Heart left ventricle (tissue), 16 donors: ENCODE measurements at regions not wholly inside any gene's neighbourhood (a gene's known extent, or its start where the extent isn't known, plus 50 kb on each side); places are given as distances from the start of the nearest gene placed in this dataset.

Experiments
- ATAC-seq, 4 donors: fragments of 200-7000 bp; cut with Tn5 transposase; one replicate each; pipeline ENCODE4 v1.9.1; 2020 to 2022; ENCODE audit warnings: moderate library complexity in 4 of 4, mild to moderate bottlenecking in 3 of 4, moderate number of reproducible peaks in 1 of 4
- DNase-seq, 5 donors: peaks; one replicate each; pipeline ENCODE4 v3.0.0-alpha.2; 2020
- H3K27ac ChIP-seq, 12 donors: fragments of 200-600 bp; sonication (generic) in 4 of 12; one replicate each; pipeline versions ENCODE4 v1.5.0 to v1.8.0; 2016 to 2022; ENCODE audit warnings: mild to moderate bottlenecking in 2 of 12
- H3K27me3 ChIP-seq, 9 donors: fragments of 200-600 bp; sonication (generic) in 2 of 9; one replicate each; pipeline versions ENCODE4 v1.5.1 to v1.8.0; 2016 to 2022; ENCODE audit warnings: mild to moderate bottlenecking in 3 of 9
- H3K36me3 ChIP-seq, 9 donors: fragments of 200-600 bp; sonication (generic) in 2 of 9; one replicate each; pipeline versions ENCODE4 v1.5.0 to v1.8.0; 2018 to 2022; ENCODE audit warnings: mild to moderate bottlenecking in 2 of 9
- H3K4me1 ChIP-seq, 12 donors: fragments of 200-600 bp; sonication (generic) in 4 of 12; one replicate each; pipeline versions ENCODE4 v1.5.0 to v1.8.0; 2016 to 2022; ENCODE audit warnings: mild to moderate bottlenecking in 3 of 12
- H3K4me3 ChIP-seq, 12 donors: fragments of 200-600 bp; sonication (generic) in 4 of 12; one replicate each; pipeline versions ENCODE4 v1.5.0 to v1.8.0; 2017 to 2022; ENCODE audit warnings: mild to moderate bottlenecking in 9 of 12, moderate library complexity in 4 of 12
- H3K9me3 ChIP-seq, 12 donors: fragments of 200-600 bp; sonication (generic) in 4 of 12; one replicate each; pipeline versions ENCODE4 v1.5.0 to v1.8.0; 2016 to 2022; ENCODE audit warnings: mild to moderate bottlenecking in 1 of 12
- POLR2A ChIP-seq, 2 donors: fragments of 450-650 bp; IDR thresholded peaks; one replicate each; pipeline ENCODE4 v1.6.1; 2017; ENCODE audit warnings: antibody characterized with exemption in 2 of 2, mild to moderate bottlenecking in 2 of 2, moderate library complexity in 2 of 2
- WGBS, 4 donors: extraction: QIAGEN DNeasy Blood & Tissue Kit in 2 of 4; methylation state at CpG; one replicate each; pipeline versions ENCODE4 v1.1.5 to v1.1.7; 2013 to 2018; 5-methylcytosine and 5-hydroxymethylcytosine counted together
- intact Hi-C, 10 donors: fragments of 100-400 bp; cut with DNase I; formaldehyde crosslinking; loops; one replicate each; pipeline versions ENCODE4 v1.11.1 to v1.14.2; 2022
- TF ChIP-seq, protein P1 (sequence below), 12 donors: fragments of 200-600 bp; sonication (generic) in 4 of 12; IDR thresholded peaks; one replicate each; pipeline versions ENCODE4 v1.5.0 to v1.8.0; 2018 to 2022; ENCODE audit warnings: antibody characterized with exemption in 12 of 12, mild to moderate bottlenecking in 5 of 12
- donor health status: ischemic (EF 13 %, LVEDD 7.1; RV severe dilation, severe dysfunction).
- donor health status: healthy with polysubstance abuse.
- donor health status: DM: no; HTN: yes; CAD: no.
- donor health status: DM: no; HTN: no; CAD: no.
- donor health status: ischemic (EF 25% LVEDD 6.9; RV normal size, moderate dysfunction).
- donor health status: ischemic (EF 25% LVEDD 5.7; RV mildly dilated, moderate dysfunction).
- donor health status: healthy.
- donor health status: DM: yes; HTN: yes; CAD: no.
- donor health status: ischemic (EF 35%, LVEDD 5.7; RV mildly dilated, moderate dysfunction).
- donor health status: nonischemic (EF 11% LVEDD 7.7; RV severe dilation, severe dysfunction).
- donor health status: DM: yes; HTN: yes; CAD: no.
- donor health status: PGD.
- donor health status: ischemic (EF 29% LVEDD 5.4; RV normal size, mild dysfunction).
- donor health status: nonischemic (EF 23%, LVEDD 6.1; RV moderate dilation, normal function).

DNA sequence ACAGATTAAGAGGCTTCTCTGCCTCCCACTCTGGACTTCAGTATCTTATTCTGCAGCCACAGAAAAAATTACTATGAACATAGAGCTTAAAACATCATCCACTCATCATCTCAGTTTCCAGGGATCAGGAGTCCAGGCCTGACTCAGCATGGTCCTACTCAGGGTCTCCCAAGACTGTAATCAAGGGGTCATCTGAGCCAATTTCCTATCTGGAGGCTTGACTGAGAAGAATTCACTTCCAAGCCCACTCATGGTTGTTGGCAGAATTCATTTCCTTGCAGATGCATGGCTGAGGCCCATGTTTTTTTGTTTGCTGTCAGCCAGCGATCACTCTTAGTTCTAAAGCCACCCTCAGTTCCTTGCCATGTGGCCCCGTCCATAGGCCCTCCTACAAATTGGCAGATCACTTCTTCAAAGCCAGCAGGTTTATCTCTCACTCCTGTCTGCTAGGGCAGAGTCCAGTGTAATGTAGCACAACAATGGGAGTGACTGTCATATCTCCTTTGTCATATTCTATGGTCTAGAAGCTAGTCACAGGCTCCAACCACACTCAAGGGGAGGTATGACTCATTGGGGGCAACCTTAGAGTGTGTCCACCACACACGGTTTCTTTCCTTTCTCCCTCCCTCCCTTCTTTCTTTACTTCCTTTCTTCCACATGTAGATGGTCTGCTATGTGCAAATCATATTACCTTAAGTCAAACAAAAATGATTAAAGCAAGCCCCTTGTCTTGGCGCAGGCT is 251.6 kb downstream of the QDPR start:
- Histone ChIP-seq H3K9me3 (no peaks in the 10 kb centered on the region), H3K4me1 (no peaks in the 10 kb centered on the region), H3K27ac (no peak overlapping the region), H3K4me3 (no peak overlapping the region), H3K27me3 (no peaks in the 10 kb centered on the region), H3K36me3 (no peaks in the 10 kb centered on the region)
- no peak for ATAC-seq
- intact Hi-C loops = no loop called here
- DNase-seq = no peak
- WGBS, 4 donors = 83 to 88% (median 87%) methylated on average over 4 of the region's 4 CpGs
- no peak for TF ChIP-seq POLR2A (IDR thresholded peaks at IDR 0.05)
- TF ChIP-seq, protein P1, sequence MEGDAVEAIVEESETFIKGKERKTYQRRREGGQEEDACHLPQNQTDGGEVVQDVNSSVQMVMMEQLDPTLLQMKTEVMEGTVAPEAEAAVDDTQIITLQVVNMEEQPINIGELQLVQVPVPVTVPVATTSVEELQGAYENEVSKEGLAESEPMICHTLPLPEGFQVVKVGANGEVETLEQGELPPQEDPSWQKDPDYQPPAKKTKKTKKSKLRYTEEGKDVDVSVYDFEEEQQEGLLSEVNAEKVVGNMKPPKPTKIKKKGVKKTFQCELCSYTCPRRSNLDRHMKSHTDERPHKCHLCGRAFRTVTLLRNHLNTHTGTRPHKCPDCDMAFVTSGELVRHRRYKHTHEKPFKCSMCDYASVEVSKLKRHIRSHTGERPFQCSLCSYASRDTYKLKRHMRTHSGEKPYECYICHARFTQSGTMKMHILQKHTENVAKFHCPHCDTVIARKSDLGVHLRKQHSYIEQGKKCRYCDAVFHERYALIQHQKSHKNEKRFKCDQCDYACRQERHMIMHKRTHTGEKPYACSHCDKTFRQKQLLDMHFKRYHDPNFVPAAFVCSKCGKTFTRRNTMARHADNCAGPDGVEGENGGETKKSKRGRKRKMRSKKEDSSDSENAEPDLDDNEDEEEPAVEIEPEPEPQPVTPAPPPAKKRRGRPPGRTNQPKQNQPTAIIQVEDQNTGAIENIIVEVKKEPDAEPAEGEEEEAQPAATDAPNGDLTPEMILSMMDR (IDR thresholded peaks at IDR 0.05) = no peak

DNA sequence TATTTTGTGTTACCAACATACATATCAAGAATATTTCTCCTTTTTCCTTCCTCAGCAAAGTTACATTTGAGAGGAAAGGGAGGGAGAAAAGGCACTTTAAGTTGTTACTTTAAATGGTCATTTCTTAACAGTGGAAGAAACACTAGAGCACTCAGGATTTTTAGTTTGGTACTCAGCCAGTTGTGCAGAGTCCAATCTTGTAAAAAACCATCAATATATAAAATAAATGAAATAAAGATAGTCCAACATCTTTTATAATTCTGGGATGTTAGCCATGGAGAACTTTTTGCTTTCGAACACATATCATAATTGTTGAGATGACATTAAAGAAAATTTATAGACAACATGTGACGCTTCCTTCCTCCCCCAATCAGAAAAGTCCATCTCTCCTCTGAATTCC is 253.8 kb downstream of the QDPR start:
- TF ChIP-seq, protein P1 (IDR thresholded peaks at IDR 0.05) = no peak
- H3K27me3 ChIP-seq = no peaks in the 10 kb centered on the region
- no peak for DNase-seq
- H3K4me3 ChIP-seq = no peak overlapping the region
- H3K36me3 ChIP-seq = no peaks in the 10 kb centered on the region
- WGBS, 4 donors = 93 to 97% (median 95%) methylated on average over 2 of the region's 2 CpGs
- intact Hi-C loops = no loop called here
- no peak overlapping the region for H3K27ac ChIP-seq
- ATAC-seq = no peak
- no peaks in the 10 kb centered on the region for H3K4me1 ChIP-seq
- H3K9me3 ChIP-seq = no peaks in the 10 kb centered on the region

DNA sequence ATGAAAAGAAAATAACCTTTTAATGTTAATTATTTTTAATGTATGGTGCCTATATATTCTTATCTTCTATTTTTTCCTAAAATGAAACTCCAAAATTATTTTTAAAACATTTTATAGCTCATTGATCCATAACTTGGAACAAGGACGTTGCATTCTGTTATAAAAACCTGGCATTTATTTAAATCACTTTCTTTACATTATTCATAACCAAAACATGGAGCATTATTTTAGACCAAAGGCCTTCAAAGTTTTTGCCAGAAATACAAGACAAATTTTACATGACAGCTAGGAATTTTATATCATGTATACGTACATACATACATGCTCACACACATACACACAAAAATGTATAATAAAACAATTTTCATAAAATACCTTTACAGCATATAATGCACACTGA is 259.8 kb downstream of the QDPR start:
- 89 to 95% (median 93%) methylated on average over 2 of the region's 2 CpGs for WGBS, 4 donors
- Histone ChIP-seq H3K27ac (no peak overlapping the region), H3K27me3 (no peaks in the 10 kb centered on the region), H3K4me1 (no peaks in the 10 kb centered on the region), H3K36me3 (no peaks in the 10 kb centered on the region), H3K4me3 (no peak overlapping the region), H3K9me3 (no peaks in the 10 kb centered on the region)
- no peak for TF ChIP-seq POLR2A (IDR thresholded peaks at IDR 0.05)
- TF ChIP-seq, protein P1 (IDR thresholded peaks at IDR 0.05) = no peak
- ATAC-seq (no peak), DNase-seq (no peak)
- intact Hi-C loops = no loop called here

DNA sequence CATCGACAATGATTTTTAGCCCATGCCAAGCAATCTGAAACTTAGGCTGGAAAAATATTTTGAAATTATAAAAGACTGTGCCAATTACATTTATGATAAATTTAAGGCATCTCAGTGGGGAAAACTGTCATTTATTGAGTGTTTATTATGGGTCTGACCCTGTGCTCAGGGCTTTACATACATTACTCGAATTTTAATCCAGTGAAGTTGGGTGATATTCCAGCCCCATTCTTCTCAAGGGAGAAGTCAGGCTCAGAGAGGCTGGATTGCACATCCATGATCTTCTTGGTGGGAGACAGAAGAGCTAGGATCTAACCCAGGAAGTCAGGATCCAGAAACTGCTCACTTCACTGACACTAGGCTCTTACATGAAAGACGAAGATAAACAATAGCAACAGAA is 260.8 kb downstream of the QDPR start:
- 76 to 80% (median 78%) methylated on average over 3 of the region's 3 CpGs for WGBS, 4 donors
- H3K36me3 ChIP-seq = no peaks in the 10 kb centered on the region

More for the DNA sequence above, 260.8 kb downstream of the QDPR start:
- Histone ChIP-seq H3K27ac (no peak overlapping the region), H3K4me3 (no peak overlapping the region), H3K27me3 (no peaks in the 10 kb centered on the region), H3K4me1 (no peaks in the 10 kb centered on the region), H3K9me3 (no peaks in the 10 kb centered on the region)
- DNase-seq (no peak), ATAC-seq (no peak)
- no peak for TF ChIP-seq POLR2A (IDR thresholded peaks at IDR 0.05)
- TF ChIP-seq, protein P1 (IDR thresholded peaks at IDR 0.05) = no peak
- intact Hi-C loops = no loop called here
